Activated T-helper 1 cell treated with anti-CD3 and anti-CD28 coated beads, Interleukin-2, amount 50 U/mL, for 16 hours (primary cell): ENCODE measurements at regions not wholly inside any gene's neighbourhood (a gene's known extent, or its start where the extent isn't known, plus 50 kb on each side); places are given as distances from the start of the nearest gene placed in this dataset.

ENCODE experiments used
- DNase-seq, 2 donors: peaks; one replicate each; pipeline ENCODE4 v3.0.0-alpha.2; 2020; ENCODE audit warnings: low read depth in 1 of 2, low spot score in 1 of 2

DNA sequence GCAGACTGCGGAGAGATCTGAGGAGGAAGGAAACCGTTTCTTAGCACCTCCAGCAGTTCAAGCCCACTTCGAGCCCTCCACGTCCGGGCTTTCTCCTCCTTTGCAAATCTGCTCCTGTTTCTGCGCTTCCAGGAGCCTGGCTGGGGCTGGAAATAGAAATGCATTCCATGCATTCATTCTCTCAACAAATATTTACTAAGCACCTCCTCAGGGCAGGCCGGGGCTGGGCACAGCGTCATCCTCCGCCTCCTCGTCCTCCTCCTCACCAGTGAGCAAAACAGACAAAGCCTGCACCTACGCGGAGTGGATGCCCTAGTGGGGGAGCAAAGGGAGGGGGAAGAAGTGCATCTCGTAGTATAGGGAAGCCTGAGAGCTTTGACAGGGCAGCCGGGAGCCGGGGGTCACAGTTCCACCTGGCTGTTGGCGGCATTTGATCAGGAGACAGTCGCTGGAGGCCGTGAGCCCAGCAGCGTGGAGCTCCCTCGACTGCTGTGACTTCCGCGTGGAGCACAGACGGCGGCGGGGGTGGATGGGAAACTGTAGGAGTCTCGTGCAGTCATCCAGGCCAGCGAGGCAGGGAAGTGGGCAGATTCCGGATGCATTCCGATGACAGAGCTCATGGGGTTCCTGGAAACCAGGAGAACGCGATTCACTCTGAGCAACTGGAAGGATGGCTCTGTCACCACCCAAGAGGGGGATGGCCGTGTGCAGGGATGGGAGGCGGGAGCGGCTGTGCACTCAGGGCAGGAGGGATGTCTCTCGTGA lies 93.5 kb downstream of the SIK1 start:
- no peak for DNase-seq

DNA sequence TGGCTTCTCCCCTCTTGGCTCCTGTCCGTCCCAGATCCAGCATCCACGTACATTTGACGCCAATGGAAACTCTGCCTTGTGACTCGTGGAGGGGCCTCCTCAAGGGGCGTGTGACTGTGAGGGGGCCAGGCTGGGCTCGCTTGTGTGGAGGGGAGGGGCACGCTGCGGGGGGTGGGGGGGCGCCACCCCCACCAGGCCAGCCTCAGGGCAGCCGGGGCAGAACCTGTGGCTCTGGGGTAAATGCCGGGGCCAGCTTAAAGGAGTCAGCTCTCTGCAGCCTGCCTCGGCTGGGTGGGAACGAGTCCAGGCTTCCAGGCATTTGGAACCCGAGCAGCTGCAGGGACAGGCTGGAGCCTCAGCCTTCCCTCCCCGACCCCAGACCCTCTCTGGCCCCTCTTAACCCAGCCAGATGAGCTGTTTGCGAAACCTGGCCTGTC lies 94.1 kb downstream of the SIK1 start:
- DNase-seq, result no peak

DNA sequence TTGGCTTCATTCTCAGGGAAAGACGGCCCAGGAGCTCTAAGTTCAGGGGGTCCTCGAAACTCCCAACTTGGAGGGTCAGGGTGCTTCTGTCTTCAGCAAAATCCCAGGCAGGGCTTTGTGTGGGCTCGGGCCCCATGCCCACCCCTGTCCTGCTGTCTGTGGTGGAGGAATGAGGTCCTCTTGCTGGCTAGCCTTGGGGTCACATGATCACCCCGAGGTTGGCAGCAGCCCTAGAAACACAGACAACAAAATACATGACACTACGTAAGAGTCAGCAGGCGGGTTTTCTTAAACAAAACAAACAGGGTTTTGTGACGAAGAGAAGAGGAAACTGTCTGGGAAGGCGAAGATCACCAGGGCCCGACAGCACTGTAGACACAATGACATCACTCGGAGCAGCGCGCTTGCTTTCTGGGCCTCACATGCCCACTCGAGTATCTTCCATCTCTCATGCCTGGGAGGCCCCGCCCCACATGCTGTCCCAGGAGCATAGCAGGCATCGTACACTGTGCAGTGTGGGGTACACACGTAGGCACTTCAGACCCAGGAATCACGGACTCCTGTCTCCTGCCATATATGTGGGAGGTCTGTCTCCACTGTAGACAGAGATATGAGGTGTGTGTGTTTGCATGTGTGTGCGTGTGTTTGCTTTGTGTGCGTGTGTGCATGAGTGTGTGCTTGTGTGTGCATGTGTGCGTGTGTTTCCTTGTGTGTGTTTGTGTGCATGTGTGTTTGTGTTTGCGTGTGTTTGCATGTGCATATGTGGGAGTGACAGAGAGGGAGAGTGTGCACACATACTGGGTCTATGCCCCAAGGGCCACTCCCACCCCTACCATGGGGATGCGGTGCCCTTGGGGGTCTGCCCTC lies 94.7 kb downstream of the SIK1 start:
- DNase-seq, result no peak

DNA sequence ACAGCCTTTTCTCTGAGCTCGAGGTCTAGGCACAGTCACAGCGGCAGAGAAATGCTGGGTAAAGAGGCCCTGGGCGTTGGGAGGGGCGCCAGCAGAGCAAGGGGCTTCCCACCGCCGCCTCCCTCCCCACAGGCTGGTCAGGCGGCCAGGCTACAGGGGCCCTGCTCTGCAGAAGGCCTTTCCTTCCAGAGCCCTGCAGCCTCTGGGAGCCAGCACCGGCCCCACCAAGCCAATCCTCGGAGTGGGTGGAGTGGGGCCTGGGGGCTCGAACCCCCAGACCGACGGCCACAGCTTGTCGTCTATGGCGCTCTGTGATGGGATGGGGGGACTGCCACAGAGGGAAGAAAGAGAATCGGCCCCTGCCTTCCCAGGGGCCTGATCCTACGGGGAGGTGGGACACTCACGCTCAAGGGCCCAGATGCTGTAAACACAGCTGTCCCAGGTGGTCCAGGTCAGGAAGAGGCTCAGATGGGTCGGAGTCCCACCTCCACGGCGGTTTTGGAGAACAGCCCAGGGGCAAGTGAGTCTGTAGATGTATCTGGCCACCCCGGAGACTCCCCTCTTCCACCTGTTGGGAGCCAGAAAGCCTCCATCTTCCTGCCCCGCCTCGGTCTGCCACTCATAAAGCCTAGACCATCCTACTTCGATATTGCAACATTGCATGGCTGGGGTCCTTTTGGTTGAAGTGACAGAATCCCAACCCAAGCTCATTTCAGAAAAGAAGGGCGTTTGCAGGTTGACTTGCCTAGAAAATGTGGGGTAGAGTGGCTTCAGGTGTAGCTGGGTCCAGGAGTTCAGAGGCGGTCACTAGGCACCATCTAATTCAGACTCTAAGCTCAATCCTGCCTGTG lies 95.6 kb downstream of the SIK1 start:
- DNase-seq, result no peak

DNA sequence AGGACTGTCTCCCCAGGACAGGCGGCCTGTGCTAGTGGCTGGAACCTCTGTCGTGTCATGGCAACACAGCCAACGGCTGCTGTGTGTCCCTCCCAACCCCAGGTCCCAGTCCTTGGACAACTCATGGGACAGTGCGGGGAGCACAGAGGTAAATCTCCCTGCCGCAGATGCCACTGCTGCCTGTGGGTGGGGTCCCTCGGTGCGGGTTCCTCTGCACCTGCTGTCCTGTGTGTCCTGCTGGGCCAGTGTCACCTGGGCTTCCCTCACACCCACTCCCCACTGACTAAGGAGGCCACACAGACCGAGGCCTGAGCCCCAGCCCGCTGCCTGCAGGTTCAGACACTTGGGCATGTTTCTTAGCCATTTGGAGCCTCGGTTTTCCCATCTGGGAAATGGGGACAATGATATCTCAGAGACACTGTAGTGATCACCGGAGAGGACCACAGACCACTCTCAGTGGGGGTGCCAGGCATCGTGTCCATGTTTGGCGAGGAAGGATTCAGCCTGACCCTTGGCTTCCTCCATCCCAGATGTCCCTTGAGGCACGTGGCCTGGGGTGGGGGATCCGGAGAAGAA lies 96.5 kb downstream of the SIK1 start:
- no peak for DNase-seq

DNA sequence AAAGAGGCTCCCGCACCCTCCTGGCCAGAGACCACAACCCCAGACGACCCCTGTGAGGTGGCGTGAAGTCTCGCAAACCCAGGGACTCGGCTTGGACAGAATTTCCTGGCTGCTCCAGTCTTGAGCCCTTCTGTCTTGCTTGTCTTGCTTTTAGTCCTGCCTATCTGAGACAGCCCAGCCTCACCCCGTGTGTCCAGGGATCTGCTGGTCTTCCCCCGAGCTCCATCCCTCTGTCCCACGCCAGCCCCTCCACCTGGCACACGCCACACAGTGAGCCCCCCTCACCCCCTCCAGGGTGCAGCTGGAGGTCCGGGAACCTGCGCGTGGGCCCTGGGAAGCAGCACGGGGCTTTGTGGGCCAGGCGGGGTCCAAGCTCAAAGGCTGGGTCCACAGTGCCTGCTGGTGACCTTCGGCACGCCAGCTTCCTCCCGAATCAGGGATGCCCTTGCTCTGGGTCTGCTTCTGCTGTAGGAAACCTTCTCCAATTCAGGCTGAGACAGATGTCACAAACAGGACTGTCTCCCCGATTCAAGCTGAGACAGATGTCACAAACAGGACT lies 97.1 kb downstream of the SIK1 start:
- no peak for DNase-seq

DNA sequence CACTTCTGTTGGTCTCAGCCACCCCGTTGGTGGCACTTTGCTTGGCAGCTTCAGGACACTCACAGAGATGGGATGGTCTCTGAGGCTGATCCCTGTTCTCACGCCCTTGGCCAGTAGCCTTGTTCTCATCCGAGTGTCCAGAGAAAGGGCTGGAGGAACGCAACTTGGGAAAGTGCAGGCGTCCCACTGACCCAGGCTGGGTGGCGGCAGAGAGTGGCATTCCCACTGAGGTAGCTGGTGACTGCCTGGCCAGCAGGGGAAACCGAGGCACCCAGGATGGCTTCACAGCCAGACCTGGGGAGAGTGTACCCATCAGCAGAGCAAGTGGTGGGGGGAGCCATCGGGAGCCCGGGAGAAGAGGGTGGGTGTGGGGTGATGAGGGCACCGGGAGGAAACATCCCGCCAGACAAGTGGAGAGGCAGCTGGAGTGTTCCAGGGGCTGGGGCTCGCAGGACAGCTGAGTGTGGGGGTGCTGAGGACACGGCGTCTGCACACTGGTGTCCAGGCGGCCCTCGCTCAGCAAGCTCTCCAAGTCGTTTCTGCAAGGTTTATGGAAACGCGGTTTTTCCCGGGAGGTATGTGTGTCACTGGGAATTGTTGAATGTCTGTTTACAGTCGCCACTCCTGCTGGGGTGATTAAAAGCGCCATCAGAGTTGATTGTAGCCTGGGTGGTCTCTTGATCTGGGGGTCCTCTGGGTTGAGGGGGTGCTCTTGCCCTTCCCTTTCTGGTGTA lies 97.8 kb downstream of the SIK1 start:
- DNase-seq, result no peak

DNA sequence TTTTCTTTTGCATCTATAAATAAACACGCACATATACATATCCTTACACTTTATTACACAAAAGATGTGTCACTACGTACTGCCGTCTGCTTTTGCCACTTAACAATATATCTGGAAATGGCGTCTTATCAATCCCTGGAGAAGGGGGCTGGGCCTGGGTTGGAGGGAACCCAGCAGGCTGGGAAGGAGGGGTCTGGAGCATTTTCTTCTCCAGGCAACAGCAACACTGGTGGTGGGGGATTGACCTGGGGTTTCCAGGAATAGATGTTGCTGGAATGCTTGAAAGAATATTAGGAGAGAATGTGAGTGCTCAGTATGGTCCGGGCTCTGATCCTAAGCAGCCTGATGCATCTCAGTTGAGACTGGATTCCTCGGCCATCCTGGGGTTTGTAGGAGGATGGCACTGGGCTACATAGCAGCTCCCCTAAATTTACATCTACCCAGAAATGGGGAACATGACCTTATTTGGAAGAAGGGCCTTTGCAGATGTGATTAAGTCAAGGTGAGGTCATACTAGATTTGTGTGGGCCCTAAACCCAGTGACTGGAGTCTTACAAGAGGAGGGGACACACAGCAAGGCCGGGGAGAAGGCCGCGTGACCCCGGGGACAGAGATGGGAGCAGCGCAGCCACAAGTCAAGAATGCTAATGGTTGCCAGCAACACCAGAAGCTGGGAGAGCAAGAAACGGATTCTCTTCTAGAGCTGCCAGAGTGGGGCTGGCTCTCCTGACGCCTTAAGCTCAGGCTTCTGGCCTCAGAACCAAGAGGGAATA lies 98.6 kb downstream of the SIK1 start:
- DNase-seq, result no peak

DNA sequence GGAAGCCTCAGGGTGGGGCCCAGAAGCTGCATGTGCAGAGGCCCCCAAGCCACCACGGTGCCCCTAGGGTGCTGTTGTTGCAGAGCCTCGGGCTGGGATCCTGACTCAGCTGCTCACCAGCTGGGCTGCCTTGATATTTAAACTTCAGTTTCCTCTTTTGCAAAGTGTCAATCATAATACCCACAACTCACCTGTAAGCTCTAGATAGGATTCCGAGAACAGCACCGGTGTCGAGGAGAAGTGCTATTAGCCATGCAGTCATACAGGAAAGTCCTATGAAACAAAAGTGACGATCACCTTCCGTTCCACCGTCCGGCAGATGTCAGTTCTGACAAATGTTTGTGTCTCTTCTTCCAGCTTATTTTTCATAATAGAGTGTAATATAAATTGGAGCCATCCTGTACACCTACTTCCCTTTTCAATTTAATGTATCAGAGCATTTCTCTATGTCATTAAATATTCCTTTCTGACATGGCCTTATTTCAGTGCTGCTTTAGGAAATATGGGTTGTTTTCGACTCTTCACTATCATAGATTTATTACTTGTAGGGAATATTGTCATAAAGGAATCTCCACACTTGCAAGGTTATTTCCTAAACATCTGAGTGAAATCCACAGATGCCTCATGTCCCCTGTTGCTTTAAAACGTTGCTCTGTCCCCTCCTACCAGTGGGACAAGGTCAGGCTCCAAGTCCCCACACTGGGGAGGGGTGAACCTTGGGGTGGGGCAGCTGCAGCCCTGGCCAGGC lies 100.8 kb downstream of the SIK1 start:
- DNase-seq, result no peak

DNA sequence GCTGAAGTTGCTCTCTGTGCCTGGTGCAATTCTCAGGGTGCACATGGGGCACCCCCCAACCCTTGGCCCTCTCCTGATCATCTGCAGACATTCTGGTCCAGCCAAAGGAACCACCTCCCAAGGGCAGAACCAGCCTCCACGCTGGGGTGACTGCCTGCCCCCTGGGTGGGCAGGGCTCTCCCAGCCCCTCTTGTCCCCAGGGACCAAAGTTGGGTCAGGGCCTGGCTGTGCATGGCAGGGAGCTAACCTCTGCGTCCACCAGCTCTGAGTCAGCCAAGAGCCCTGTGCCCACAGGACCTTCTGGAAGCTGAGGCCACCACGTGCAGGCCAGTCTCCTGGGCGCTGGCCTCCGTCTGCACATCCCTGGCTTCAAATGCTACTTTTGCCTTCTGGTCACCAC lies 101.9 kb downstream of the SIK1 start:
- no peak for DNase-seq

DNA sequence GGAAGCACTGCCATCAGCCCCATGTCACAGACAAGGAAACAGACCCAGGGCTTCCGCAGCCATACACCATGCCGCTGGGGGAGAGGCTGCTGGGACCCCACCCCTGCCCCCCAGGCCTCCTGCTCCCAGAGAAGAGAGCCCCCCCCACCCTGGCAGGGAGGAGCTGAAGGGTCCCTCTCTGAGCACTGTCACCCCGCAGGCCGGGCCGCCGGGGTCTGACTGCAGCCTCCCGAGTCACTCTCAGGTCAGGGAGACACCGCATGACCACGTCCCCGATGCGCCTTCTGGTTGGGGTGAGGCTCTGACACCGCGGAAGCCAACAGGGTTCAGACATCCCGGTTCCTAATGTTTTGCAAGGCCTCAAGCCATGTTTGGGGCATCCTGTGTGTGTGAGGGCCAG lies 102.3 kb downstream of the SIK1 start:
- DNase-seq, result no peak

DNA sequence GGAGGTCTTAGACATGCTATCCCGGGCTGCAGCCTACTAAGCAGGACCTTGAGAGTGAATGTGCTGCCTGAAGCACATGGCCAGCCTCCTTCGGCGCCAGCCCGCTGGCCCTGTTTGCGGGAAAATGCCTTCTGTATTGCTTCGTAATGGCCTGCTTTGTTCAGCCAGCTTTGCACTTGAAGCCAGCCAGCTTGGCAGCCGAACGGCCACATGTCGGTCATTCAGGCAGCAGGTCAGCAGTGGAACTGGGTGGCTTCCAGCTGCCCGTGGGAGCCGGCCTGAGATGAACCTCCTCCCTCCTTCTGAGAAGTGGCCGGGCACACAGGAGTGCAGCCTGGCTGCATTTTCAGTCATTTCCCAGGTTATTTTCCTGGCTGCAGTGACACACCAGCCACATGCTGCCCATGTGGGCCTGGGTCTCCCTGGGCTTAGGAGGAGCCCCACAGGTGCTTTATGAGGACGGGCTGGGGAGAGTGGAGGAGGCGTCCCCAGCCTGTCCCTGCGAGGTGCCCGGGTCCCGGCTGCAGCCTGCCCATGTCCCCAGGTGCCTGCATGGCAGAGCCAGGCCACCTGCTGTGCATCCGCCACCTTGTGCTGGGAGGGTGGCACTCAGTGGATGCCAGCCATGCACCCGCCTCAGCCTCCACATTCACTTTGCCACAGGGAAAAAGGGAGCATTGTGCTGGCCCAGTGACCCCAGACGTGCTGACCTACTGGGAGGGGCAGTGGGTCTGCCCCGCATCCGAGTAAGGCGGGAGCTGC lies 103.5 kb downstream of the SIK1 start:
- DNase-seq, result no peak

DNA sequence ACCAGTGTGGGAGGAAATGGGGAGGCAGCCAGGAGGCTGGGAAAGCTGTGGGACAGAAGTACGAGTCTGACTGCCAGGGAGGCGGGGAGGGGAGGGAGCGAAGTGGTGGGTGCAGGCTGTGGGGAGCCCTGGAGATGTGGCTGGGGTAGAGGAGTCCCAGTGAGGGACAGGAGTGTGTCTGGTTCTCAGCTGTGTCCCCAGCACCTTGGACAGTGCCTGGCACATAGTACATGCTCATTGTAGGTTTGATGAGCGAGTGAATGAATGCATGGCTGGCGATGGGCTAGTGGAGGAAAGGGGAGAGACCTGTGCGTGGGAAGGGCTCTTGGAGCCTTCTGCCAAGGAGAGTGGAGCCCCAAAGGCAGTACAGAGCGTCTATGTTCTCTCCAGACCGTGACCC lies 104.1 kb downstream of the SIK1 start:
- DNase-seq, result no peak

DNA sequence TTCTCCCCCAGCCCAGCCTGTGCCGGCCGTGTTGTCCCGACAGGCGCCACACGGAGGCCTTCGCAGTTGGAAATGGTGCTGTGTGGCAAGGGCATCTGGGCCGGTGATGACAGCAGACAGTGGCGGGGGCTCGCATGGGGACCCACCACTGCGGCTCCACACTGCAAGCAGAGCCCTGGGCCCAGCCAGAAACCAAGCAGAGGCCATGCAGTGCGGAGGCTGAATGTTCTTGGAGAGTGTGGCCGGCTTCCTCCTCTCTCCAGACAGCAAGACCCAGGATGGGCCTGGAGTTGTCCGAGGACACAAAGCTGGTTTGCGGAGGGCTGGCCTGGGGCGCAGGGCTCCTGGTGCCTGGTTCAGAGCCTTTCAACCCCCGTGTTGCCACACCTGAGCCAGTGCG lies 104.6 kb downstream of the SIK1 start:
- DNase-seq, result no peak

DNA sequence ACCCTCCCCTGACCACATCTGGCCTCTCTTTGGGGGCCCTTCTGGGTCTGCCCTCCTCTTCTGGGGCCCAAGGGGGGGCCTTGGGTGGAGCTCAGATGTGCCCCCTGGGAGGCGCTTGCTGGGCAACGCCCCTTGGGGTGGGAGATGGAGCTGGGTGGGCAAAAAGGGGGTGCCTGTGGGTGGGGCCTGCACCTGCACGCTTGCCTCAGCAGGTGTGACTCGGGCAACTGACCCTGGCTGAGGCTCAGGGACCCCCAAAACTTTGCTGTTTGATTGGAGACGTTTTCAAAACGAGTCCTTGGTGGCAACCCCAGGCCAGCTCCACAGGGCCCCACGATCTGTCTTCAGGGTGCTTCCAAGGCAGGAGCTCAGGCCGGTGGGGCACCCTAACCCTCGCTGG lies 105.3 kb downstream of the SIK1 start:
- DNase-seq, result no peak

DNA sequence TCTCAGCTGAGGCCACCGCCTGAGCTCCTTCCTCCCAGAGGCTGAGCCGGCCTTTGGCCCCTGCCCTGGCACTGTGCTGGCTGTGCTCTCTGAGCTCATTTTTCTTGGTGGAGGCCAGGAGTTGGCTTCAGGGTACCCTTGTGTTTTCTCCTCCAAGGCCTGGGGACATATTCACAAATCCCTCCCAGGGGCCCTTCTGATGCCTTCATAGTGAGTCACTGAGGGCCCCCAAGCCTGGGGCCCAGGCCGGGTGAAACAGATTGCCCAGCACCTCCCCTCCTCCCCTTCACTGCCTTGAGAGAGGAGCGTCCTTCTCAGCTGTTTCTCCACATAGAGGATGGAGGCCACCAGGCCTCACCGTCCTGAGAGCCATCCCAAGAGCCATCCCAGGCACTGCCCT lies 105.8 kb downstream of the SIK1 start:
- DNase-seq, result no peak

DNA sequence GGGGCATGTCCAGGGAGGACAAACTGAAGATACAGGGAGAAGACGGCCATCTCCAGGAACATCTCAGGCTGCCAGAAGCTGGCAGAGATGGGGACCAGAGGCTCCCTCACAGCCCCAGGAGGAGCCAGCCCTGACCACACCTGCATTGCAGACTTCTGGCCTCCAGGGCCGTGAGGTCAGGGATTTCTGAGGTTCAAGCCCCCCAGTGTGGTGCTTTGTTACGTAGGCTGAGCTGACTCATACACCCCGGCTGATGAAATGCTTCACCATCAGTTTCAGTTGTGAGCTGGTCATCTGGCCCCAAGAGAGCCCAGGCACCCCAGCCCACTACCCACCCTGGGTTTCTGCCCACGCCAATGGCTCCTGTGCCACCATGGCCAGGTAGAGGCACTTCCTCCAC lies 106.4 kb downstream of the SIK1 start:
- DNase-seq, result no peak
